Right lobe of liver (tissue), 4 donors: ENCODE measurements at regions not wholly inside any gene's neighbourhood (a gene's known extent, or its start where the extent isn't known, plus 50 kb on each side); places are given as distances from the start of the nearest gene placed in this dataset.

ENCODE experiments used
- POLR2A ChIP-seq: fragments of 450-650 bp; IDR thresholded peaks from one replicate; pipeline ENCODE4 v1.6.1; 2017; ENCODE audit warnings: antibody characterized with exemption, mild to moderate bottlenecking
- TF ChIP-seq, protein P1 (sequence below), 4 donors: fragments of 200-600 bp in 3 of 4; fragments of 450-650 bp in 1 of 4; IDR thresholded peaks; one replicate each; pipeline versions ENCODE4 v1.5.1 to v1.8.0; 2016 to 2022; ENCODE audit warnings: antibody characterized with exemption in 4 of 4, mild to moderate bottlenecking in 2 of 4
- donor health status: DM: no; HTN: no; CAD: no.
- donor health status: DM: no; HTN: no; CAD: no.
- donor health status: DM: no; HTN: yes; CAD: no.

GRCh38 chr10:111289461-111289860 lies 212.6 kb downstream of the ADRA2A start:
- TF ChIP-seq, protein P1, sequence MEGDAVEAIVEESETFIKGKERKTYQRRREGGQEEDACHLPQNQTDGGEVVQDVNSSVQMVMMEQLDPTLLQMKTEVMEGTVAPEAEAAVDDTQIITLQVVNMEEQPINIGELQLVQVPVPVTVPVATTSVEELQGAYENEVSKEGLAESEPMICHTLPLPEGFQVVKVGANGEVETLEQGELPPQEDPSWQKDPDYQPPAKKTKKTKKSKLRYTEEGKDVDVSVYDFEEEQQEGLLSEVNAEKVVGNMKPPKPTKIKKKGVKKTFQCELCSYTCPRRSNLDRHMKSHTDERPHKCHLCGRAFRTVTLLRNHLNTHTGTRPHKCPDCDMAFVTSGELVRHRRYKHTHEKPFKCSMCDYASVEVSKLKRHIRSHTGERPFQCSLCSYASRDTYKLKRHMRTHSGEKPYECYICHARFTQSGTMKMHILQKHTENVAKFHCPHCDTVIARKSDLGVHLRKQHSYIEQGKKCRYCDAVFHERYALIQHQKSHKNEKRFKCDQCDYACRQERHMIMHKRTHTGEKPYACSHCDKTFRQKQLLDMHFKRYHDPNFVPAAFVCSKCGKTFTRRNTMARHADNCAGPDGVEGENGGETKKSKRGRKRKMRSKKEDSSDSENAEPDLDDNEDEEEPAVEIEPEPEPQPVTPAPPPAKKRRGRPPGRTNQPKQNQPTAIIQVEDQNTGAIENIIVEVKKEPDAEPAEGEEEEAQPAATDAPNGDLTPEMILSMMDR (IDR thresholded peaks at IDR 0.05): no peak
- TF ChIP-seq POLR2A: no peak
